NCI-H2227 (cell line): ENCODE measurements at regions not wholly inside any gene's neighbourhood (a gene's known extent, or its start where the extent isn't known, plus 50 kb on each side); places are given as distances from the start of the nearest gene placed in this dataset.
"Not testable (repeated sequence)": the region's sequence is repeated elsewhere in the genome, so short reads cannot be mapped to it uniquely, and the experiment has no call there.

Experiments used
- DNase-seq: peaks from one replicate; lab custom pipeline; 2025; ENCODE audit not compliant: unreplicated experiment; lab: John Stamatoyannopoulos, UW

DNA sequence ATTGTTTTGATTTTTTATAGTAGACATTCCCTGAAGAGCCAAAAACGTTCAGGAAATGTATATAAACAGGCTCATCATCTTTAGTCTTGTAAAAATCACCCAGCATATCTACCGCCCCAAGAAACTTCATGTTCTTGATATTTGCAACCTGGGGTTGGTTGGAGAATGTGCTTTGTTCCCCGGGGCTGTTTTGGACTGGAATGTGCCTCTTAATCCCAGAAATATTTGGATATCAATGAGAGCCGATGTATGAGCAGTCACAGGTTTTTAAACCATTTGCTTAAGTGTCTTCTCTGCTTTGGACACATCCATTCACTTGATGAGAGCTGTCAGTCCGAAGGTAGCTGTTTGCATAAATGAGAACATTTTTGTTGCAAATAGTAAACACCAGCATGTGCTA is 449.7 kb downstream of the PCDH7 start:
- DNase-seq, result no peak

DNA sequence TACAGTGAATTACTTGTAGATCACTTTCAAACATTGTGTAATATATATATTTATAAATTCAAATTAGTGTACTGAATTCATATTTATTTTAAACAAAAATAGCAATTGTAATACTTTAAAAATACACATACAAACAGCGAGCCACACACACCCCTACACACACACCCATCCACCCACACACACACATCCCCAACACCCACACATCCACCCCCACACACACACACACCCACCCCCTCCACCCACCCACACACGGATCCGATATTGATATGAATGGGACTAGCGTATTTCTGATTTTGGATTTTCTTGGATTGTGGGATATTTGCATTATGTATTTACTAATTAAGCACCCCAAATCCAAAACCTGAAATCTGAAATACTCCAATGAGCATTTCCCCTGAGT is 451.2 kb downstream of the PCDH7 start:
- DNase-seq, result no peak

DNA sequence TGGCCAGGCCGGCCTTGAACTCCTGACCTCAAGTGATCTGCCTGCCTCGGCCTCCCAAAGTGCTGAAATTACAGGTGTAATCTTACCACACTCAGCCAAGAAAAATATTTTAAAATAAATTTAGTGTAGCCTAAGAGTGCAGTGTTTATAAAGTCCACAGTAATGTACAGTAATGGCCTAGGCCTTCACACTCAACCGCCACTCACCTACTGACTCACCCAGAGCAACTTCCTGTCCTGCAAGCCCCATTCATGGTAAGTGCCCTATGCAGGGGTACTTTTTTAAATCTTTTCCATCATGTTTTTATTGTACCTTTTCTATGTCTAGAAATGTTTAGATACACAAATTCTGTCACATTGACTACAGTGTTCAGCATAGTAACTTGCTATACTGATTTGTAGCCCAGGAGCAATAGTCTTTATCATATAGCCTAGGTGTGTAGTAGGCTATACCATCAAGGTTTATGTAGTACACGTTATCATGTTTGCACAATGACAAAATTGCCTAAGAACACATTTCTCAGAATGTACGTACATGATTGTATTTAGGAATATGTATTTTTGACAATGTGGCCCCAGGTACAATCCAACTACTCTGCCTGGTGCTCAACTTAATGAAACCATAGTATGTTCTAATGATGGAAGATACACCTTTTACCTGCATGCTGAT is 455.2 kb downstream of the PCDH7 start:
- no peak for DNase-seq

DNA sequence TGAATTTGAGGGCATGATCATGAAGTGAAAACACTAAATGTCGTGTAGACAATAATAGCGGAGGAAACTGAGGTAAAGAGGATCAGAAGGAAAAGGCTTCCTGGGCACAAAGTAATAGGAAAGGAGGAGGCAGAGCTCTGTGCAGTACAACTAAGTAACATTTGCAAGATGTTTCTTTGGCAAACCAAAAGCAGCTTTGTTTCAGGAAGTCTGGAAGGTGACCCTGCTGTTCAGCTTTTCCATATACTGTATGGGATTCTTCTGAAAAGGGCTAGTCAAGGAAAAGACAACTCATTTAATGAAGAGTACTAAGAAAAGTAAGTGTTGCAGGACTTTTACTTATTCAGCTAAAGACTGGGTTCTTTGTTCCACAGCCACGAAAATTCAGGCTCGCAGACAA is 463.1 kb downstream of the PCDH7 start:
- DNase-seq, result no peak

DNA sequence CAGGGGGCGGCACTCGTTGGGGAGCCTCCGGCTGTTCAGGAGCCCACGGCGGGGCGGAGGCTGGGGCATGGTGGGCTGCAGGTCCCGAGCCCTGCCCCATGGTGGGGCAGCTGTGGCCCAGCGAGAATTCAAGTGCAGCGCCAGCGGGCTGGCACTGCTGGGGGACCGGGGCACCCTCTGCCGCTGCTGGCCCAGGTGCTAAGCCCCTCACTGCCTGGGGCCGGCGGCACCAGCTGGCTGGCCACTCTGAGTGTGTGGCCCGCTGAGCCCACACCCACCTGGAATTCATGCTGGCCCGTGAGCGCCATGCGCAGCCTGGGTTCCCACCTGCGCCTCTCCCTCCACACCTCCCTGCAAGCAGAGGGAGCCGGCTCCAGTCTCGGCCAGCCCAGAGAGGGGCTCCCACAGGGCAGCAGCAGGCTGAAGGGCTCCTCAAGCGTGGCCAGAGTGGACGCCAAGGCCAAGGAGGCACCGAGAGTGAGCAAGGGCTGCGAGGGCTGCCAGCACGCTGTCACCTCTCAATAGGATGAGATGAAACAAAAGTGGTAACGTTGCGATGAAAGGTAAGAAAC is 464.9 kb downstream of the PCDH7 start:
- DNase-seq, result no peak

DNA sequence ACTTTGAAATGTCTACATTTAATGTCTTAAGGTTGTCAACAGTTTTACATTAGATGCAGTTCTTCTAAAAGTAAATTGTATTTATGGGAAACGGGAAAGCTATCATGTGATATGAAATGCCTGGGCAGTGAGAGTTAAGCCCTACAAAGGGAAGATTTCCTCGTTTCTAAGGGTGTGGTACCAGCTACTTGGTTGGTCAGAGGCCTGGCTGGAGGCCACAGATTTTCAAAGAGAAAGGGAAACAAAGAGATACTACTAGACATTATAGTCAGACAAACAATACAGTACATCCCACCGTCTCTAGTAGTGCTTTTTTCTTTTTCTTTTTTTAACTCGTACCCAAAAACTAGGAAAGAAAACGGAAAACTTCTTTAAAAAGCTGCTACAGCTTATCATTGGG is 467.8 kb downstream of the PCDH7 start:
- no peak for DNase-seq

DNA sequence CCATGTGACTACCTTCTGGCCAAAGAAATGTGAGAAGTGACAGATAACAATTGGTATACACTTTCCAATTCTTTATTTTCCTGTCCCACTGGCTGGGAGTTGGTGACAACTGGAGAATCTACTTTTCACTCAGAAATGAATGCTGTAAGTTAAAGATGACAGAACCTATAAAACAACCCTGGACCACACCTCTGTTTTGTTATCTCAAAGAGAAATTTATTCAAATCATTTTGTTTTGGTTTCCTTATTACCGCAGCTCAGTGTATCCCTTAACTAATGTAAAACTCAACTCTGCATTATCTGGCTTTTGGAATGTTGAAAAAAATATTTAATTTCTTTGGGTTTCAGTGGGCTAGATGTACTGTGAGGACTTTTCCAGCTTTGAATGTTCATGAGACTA is 469.8 kb downstream of the PCDH7 start:
- DNase-seq, result no peak

DNA sequence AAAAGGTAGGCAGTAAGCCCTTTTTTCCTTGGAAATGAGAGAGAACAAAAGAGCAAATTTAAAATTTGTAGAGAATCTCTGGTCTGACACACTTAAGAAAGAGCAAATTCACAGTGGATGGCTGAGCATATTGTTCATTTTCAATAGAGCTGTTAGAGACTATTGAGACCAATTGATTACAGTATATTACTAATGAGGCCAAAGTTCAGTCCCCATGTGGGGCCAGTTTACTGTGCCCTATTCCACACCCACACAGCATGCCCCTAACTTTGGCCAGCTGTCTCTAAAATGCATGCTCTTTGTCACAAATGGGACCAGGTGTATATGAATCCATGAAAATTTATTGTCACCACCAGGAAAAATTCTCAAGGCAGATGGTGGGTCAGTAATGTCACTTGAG is 470.5 kb downstream of the PCDH7 start:
- DNase-seq, result no peak

DNA sequence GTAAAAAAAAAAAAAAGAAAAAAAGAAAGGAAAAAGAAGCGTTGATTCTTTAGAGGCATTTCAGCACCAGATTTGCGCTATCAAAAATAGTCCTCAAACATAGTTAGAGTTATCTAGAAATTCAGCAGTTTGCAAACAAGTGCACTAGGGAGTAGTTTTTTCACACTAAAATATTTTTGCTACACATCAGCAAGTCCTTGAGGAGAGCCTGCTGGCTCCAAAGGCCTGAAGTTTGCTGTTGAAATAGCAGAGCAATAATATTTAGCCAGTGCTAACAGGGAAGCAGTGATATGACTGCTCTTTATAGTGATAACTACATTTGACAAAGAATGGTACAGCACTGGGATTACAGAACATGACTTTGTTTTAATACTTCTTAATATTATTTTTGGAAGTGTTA is 472.2 kb downstream of the PCDH7 start:
- no peak for DNase-seq

DNA sequence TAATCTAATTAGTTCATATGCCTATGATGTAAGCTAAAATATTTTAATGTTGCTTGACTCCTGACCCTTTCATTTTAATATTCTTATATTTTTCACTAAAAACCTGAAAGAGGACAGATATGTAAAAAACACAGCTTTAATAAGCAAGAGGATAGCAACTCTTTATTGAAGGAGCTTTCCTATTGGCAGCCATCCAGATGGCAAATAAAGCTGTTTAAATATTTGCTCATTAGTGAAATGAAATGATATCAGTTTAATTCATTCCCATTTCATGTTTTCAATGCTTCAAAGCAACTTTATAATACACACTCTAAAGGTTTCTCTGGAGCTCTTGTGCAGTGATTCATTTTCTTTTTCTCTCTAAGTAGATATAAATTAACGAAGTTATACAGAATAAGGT is 473.4 kb downstream of the PCDH7 start:
- no peak for DNase-seq

DNA sequence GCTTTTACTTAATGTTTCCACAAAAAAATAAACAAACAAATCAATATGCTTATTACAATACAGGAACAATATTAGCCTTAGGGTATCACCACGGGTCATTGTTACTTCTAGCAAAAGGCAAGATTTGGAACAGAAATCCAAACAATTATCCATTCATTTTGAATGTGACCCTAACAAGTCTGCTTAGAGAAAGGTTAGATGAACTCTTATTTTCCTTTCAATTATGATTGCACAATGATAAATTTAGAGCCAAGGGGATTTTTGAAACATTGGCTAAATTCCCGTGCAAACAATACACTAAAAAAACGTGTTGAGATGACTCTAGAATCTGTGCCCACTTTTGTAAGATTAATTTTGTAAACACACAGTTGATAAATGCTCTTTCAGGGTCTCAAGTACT is 474.7 kb downstream of the PCDH7 start:
- no peak for DNase-seq

DNA sequence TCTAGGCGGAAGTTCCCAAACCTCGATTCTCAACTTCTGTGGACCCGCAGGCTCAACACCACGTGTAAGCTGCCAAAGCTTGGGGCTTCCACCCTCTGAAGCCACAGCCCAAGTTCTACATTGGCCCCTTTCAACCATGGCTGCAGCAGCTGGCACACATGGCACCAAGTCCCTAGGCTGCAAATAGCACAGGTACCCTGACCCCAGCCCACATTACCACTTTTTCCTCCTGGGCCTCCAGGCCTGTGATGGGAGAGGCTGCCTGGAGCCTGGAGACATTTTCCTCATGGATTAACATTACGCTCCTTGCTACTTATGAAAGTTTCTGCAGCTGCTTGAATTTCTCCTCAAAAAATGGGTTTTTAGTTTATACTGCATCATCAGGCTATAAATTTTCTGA is 479.5 kb downstream of the PCDH7 start:
- DNase-seq, result no peak

DNA sequence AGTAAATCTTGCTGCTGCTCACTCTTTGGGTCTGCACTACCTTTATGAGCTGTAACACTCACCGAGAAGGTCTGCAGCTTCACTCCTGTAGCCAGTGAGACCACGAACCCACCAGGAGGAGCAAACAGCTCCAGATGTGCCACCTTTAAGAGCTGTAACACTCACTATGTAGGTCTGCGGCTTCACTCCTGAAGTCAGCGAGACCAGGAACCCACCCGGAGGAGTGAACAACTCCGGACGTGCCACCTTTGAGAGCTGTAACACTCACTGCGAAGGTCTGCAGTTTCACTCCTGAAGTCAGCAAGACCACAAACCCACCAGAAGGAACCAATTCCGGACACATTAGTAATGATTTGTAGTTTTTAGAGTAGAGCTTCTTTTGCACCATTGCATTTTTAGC is 481.9 kb downstream of the PCDH7 start:
- DNase-seq, result not testable (repeated sequence)

DNA sequence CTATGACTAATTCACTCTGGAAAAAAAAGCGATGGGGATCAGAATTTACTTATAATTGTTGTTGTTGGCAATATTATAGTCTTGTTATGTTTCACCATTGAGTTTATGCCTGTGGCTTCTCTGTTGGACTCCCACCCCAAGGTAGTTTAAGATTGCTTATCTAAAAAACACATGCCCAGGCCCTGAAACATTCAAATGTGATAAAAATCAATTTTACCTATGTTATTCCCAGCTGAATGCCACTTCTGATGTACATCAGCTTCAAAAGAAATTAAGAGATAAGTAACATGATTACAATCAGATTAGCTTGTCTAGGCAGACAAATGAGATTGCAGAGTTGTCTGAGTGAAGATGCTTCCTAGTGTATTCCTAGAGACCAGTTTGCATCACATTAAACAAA is 484.7 kb downstream of the PCDH7 start:
- DNase-seq, result no peak

DNA sequence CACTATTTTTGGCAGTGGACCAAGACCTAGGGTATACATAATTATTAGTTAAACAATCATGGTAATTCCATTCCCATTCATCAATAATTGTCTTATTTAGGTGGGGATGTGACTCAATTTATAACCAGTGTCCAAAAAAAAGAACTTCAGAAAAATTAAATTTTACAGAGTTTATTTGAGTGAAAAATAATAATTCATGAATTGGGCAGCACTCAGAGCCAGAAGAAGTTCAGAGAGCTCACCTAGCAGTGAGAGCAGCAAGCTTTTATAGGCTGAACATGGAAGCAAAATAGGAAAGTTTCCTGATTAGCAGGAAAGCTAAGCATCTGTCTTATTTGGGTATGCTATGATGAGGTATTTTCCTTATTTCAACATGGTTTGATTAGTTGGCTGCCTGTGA is 500.8 kb downstream of the PCDH7 start:
- DNase-seq, result no peak

DNA sequence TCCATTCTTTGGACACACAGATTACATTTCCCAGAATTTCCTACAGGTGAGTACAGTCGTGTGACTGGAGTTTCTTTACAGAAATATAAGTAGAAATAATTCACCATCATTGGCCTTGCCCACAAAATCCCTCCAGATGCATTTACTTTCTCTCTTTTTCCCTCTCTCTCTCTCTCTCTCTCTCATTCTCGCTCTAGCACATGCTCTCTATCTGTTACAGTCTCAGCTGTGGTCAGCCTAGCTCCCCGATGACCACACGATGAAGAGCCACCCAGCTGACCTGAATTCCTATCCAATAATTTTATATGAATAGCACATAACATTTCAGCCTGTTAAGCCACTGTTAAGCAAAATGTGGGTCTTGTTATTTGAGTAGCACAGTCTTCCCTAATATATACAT is 507.9 kb downstream of the PCDH7 start:
- no peak for DNase-seq

DNA sequence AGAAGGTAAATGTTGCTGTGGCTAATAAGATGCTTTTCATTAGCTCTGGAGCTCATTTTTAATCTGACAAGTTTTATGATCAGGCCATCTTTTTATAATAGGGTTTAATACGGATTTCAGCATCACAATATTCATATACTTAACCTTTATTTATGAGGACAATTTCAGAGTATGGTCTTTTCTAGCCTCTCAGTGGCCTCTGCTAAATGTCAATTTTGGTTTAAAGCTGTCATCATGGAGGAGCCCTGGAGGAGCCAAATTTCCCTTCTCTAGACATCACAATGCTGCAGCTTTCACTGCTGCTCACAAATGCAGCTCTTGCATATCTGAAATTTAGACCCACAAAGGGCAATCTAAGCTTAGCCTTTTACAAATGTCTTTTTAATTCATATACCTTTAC is 510.4 kb downstream of the PCDH7 start:
- DNase-seq, result no peak

DNA sequence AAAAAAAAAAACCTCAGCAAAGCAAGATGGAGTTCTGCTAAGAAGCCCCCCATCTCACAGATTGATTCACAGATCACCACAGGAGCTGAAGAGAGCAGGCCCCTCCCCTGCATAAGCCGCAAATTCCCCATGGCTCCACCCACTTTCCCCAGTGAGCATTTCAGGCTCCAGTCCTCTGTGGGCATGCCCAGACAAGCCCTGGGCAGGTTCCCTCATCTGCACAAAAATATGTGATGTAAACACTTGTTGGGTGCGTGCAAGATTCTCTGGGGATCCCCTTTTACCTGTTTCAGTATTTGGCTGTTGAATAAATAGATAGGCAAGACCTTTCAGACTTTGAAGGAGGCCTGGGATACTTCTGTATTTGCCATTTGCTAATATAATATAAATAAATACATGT is 514.3 kb downstream of the PCDH7 start:
- no peak for DNase-seq

DNA sequence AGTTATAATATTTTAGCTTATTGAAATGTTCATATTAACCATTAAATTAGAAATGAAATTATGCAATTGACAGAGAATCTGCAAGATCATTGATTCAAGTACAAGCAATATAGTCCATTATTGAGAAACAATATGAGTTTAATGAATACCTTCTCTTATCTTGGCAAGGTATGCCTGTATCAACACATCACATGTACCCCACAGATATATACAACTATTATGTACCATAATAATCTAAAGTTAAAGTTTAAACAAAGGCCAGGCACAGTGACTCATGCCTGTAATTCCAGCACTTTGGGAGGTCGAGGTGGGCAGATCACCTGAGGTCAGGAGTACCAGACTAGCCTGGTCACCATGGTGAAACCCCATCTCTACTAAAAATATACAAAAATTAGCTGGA is 514.7 kb downstream of the PCDH7 start:
- no peak for DNase-seq

DNA sequence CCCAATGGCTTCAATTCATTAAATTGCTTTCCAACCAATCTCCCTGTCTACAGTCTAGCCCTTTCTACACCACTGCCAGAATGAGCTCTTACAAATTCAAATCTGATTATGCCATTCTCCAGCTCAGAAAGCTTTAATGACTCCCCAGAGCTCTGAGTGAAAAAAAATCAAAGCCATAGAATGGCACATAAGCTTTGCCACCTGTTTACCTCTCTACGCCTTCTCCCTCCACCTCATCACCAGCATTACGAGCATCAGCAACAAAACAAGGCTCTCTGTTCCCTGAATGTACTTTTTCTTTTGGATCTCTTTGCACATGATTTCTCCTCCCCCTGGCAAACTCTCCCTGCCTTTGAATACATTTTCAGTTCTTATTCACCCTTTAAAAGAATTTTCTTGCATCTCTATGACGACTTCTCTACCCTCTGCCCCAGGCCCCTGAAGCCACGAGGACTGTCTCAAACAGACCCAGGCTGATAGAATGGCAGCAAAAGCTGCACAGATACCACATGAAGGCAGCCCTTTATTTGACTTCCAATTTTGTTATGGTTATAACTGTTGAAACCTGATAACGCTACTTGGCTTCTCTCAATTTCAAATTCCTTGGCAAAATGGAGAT is 516.0 kb downstream of the PCDH7 start:
- no peak for DNase-seq

DNA sequence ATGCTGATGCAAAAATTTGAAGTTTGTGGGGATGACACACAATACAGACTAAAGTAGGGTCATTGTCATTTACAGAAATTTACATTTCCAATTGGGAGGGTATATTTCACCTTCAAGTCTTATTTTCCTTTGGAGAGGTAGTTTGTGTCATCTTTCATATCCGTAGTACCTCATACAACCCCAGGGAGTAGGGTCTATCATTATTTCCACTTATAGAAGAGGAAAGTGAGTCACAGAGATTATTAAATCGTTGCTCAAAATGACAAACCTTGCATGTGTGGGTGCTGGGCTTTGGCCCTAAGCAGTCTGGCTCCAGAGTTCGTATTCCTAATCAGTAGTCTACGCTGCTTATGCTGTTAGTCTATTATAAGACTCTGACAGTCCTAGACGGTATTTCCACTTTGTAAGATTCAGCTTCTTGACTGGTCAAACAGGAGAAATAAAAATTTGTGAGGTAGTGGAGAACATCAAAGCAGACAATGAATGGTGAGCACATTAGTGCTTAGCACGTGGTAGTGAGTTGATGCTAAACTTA is 516.5 kb downstream of the PCDH7 start:
- no peak for DNase-seq

DNA sequence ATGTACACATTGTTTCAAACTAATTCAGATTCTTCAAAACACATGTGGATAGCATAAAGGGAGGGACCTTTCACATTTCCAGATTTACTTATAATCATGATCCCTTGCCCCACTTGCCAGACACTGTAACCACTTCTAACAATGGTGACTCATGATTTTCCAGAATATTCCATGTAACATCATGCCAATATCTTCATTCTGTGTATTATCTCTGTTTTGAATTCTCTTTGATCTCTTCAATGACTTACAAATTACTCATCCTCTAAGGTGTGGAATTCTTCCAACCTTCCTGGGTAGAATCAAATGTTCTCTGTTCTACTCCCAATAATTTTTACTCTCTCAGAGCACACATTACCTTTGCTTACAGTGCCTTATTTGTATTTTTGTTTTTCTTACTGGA is 517.1 kb downstream of the PCDH7 start:
- no peak for DNase-seq

DNA sequence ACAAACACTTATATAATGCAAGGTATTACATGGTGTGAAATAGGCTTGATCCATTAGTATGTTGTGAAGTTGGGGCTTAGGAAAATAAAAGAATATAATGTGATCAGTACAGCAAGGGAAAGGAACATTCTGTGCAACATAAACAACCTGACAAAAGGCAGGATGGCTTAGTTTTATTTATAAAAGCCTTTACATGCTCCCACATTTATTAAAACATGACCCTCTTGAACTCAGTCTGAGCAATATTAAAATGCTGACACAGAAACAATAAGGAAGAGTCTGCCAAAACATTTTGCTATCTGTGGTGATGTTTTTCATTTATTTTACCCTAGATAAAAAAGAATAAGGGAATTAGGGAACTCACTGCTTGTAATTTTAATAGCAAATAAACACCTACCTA is 519.7 kb downstream of the PCDH7 start:
- DNase-seq, result no peak
